HG02642 (cell line): ENCODE measurements at regions not wholly inside any gene's neighbourhood (a gene's known extent, or its start where the extent isn't known, plus 50 kb on each side); places are given as distances from the start of the nearest gene placed in this dataset.

Source experiments
- ATAC-seq: cut with Tn5 transposase; IDR thresholded peaks from one replicate; pipeline ENCODE4 v1.9.1; 2021; ENCODE audit warnings: mild to moderate bottlenecking; ENCODE audit not compliant: unreplicated experiment, poor library complexity

- no peak for ATAC-seq
Measured at GRCh38 chr13:31050486-31051400, 111.0 kb downstream of the HSPH1 start.

- ATAC-seq = no peak
Measured at GRCh38 chr13:31049833-31050232, 111.9 kb downstream of the HSPH1 start.

- ATAC-seq = no peak
Measured at GRCh38 chr13:31049083-31049482, 112.6 kb downstream of the HSPH1 start.

GRCh38 chr13:31048521-31048920 lies 113.2 kb downstream of the HSPH1 start:
- no peak for ATAC-seq

- ATAC-seq = no peak
Measured at GRCh38 chr13:31046711-31047279, 114.3 kb downstream of the TEX26 start.

GRCh38 chr13:31045286-31046081 lies 113.0 kb downstream of the TEX26 start:
- peak; percentile 62 for ATAC-seq

GRCh38 chr13:31044364-31045285 lies 112.2 kb downstream of the TEX26 start:
- peak; percentile 88 for ATAC-seq

- peak; percentile 8 for ATAC-seq
Measured at GRCh38 chr13:31043957-31044356, 111.5 kb downstream of the TEX26 start.

- ATAC-seq = no peak
Measured at GRCh38 chr13:31042481-31043165, 110.2 kb downstream of the TEX26 start.

- ATAC-seq = no peak
Measured at GRCh38 chr13:31042049-31042448, 109.6 kb downstream of the TEX26 start.

- ATAC-seq = peak; percentile 84
Measured at GRCh38 chr13:31038834-31039552, 106.5 kb downstream of the TEX26 start.

GRCh38 chr13:31037874-31038500 lies 105.5 kb downstream of the TEX26 start:
- no peak for ATAC-seq

- ATAC-seq = no peak
Measured at GRCh38 chr13:31036731-31037695, 104.6 kb downstream of the TEX26 start.

- no peak for ATAC-seq
Measured at GRCh38 chr13:31035185-31035965, 102.9 kb downstream of the TEX26 start.

- no peak for ATAC-seq
Measured at GRCh38 chr13:31032528-31033113, 100.2 kb downstream of the TEX26 start.

GRCh38 chr13:31031482-31031881 lies 99.0 kb downstream of the TEX26 start:
- no peak for ATAC-seq
